HT-29 (cell line): ENCODE measurements at regions not wholly inside any gene's neighbourhood (a gene's known extent, or its start where the extent isn't known, plus 50 kb on each side); places are given as distances from the start of the nearest gene placed in this dataset.

Source experiments
- DNase-seq: peaks from one replicate; pipeline ENCODE4 v3.0.0-alpha.2; 2015; ENCODE audit warnings: low spot score

DNA sequence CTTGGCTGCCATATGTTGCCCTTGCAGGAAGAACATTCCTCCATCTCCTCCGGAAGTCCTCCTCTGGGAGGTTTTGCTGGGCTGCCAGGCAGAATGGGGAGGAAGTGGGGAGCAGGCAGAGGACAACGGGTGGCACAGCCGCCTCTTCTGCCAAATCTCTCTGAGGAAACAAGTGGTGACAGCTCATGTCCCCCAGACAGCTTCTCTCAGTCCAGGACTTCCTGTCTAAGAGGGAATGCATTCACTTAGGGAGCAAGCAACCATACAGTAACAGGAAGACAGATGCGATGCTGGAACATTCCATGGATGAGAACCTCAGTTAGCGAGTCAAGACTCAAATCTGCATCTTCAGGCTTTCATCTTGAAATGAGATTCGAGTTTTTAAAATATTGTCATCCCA lies 701.0 kb downstream of the SEMA5A start:
- DNase-seq = no peak

DNA sequence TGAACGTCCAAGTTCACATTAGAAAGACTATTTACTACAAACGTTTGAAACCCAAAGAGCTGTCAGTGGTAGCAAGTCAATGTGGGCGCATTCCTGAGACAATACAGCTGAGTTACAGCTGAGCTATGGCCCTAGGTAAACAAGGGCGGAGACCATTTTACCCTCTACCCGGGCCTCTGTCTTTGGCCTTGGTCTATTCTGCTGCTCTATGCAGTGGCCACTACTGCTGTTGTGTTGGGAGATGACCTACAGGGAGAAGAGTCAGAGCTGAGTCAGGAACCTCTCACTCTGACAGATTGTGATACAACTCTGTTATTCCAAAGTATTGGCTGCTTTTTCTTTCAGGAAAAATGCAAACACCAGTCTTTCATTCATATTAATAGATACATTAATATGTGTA lies 700.6 kb downstream of the SEMA5A start:
- DNase-seq = no peak

DNA sequence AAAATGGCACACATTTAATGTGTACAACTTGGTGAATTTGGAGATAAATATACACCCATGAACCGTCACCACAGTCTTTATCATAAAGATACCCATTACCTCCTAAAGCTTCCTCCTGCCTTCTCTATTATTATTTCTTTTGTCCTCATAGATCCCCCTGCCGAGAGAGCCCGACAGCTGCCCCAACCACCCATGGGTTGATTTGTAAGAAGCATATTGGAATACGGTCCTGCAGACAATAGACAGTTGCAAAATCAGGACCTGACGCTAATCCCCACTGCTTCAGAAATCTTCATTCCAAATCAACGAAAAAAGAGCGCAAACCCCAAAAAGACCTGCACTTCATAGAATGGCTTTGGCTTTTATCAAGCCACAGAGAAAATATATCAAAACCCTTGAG lies 697.5 kb downstream of the SEMA5A start:
- no peak for DNase-seq

DNA sequence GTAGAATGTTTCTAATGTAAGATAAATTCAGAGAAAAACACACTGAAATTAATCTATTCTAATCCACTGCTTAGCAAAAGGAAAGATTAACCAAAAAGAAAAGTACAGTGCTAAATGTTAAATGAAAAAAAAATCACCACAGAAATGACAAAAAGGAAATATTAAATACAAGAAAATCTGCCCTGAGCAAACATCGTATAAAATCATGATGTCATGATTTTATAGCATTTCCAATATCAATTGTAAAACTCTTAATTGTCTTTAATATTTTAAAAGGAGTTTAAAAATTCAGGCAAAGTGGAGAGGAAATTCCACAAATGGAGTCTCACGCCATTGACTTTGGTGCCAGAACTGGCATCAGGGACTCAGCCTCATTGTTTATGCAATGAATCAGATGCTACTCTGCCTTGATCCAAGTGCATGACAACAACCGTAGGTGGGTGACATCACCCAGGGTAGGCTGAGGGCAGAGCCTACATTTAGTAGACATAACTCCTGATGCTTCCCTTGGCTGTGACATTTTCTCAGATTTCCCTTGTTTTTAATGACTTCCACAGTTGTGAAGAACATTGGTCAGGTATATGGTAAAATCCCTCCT lies 696.8 kb downstream of the SEMA5A start:
- no peak for DNase-seq

DNA sequence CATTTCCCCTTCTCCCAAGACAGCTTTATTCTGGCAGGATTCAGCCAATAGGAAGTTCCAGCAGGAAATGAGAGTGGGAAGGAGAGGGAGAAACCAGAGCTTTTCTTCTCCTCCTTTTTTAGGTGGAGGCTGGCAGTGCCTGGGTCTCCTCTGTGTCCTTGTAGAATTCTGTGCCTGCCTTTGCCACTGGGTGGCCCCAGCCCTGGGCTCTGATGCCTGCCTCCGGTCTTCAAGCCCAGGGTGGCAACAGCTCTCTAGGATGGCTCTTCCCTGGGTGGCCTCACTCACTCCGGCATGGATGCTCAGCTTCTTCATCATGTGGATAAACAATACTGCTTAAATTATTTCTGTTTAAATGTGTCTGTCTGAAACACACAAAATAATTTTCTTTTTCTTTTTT lies 694.8 kb downstream of the SEMA5A start:
- DNase-seq = no peak

DNA sequence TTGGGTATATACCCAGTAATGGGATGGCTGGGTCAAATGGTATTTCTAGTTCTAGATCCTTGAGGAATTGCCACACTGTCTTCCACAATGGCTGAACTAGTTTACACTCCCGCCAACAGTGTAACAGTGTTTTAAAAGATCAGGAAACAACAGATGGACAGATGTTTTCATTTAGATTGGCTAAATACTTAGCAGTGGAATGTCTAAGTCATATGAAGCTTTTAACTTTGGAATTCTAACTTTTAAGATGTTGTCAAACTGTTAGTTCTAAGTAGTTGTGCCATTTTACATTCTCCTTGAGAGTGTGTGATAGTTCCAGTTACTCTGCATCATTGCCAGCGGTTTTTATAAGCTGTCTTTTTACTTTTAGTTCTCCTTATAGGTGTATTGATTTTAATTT lies 688.8 kb downstream of the SEMA5A start:
- DNase-seq = no peak

DNA sequence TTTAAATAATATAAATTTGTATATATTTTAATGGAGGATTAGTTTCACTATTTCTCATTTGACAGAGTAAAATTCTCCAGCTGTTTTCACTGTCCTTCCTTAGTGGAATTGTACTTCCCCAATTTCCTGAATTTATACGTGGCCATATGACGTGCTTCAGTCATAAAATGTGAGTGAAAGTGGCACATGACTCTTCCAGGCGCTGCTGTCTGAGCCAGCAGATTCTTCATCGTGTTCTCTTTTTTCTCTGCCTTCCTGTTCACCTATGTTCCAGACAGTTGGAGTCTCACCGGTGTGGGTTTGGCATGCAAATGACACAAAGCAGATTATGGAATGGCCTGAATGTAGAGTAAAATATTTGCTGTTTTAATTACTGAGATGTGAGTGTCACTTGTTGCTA lies 684.1 kb downstream of the SEMA5A start:
- no peak for DNase-seq

DNA sequence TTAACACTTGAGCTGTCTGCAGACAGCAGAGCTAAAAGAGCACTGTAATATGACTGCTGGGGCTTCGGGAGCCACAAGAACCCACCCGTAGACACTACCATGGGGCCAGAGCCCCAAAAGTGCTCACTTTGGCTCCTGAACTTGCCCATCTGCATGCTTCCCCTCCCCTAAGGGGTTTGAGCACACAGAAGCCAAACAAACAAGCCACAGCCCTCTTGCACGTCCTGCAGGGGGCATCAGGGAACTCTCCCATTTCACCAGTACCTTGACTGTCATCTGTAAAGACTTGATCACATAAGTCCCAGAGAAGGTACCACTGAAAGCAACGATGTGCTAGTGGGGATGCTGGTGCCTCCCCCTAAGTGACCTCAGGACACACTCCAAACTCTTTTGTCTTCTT lies 681.8 kb downstream of the SEMA5A start:
- peak; percentile 51 for DNase-seq

DNA sequence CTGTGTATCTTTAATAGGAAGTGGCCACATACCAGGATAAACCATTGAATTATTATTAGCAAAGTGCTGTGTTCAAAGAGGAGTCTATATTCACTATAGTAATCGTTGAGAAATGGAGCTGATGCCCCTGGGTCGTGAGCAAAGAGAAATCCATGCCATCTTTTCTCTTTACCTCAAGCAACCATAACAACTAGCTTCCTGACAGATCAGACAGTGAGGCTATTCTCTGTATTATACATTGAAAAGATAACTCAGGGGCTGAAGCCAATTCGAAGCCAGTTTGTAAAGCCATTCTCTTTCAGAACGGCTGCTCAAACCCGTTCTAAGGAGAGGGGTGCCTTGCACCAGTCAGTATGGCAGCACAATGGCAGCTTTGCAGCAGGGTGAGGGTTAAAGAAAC lies 680.6 kb downstream of the SEMA5A start:
- DNase-seq = no peak

DNA sequence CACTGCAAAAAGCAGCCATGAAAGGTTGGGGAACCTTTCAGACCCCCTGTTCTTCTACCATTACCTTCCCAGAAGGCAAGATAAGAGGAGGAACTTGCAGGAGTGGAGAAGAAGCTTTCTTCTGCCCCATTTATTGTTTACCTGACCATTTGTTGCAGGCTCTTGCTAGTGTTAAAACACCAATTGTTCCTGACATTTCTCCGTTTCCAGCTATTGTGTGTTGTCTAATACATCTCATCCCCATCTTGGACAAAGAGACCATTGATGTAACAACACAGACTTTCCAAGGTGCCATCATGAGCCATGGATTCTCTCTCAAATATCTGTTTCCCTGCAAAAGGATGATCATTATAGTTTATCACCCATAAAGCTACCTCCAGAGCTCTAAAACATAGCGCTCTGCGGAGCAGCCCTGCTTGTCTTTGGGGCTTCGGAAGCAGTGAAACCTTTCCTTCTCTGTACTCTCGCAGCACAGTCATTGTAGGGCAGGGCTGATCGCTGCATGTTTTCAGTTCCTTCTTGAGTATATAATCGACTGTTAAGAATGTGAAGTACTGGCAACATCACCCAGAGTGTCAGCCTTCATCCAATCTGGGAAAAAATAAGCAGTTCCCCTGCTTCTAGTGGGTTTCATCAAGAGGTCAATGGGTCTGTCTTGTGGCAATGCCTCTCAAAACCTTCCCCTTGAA lies 680.0 kb downstream of the SEMA5A start:
- DNase-seq = no peak

DNA sequence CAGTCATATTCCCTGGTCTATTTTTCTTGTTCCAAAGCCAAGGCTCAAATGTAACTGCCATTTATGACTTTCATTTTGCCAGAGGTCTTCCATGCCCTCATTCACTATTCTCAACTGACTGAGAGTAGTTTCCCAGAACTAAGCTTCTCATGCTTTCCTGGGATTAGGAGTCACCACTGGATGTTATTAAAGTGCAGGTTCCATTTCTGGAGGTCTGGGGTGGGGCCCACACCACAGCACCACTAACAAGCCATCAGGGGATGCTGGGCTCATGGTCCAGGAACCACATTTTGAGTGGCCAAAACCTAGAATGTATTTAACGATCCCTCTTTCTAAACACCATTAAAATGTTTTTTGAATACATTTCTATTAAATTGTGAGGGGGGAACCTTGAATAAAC lies 677.6 kb downstream of the SEMA5A start:
- no peak for DNase-seq

DNA sequence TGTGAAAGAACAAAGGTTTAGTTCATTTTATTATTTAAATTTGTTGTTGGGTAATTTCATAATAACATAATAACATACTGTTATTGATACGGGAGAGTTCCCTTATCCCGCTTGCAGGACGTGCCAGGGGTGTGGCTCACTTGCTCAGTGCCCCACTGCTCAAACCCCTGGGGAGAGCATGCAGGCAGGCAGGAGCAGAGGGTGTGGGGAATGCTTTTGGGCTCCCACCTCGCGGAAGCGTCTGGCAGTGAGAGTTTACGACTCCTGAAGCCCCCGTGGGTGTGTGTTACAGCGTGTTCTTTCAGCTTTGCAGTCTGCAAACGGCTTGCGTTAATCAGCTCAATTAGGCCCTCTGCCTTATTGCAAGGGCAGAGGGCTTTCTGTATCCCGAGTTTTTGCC lies 675.9 kb downstream of the SEMA5A start:
- no peak for DNase-seq

DNA sequence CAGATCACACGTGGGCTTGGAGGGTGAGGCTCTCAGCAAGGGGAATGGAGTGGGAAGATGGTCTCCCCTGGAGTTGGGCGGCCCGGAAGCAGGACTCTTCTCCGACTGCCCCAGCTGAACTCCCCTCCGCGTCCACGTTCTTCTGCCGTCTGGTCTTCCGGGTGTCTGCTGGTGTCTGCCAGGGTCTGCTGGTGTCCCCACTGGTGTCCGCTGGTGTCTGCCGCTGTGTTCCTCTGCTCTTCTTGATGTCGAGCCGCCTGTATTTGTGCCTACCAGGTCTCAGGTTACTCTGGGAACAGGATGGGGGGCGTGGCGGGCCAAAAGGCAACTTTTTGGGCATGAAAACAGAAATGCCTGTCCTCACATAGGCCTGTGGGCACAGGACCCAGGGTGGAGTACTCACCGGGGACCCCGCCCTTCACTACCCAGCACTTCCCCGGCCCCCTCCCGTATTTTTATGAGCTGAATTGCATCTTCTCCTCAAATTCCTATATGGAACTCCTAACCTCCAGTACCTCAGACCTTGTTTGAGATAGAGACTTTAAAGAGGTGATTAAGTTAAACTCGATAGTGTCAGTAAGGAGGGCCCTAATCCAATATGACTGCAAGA lies 675.4 kb downstream of the SEMA5A start:
- DNase-seq = no peak

DNA sequence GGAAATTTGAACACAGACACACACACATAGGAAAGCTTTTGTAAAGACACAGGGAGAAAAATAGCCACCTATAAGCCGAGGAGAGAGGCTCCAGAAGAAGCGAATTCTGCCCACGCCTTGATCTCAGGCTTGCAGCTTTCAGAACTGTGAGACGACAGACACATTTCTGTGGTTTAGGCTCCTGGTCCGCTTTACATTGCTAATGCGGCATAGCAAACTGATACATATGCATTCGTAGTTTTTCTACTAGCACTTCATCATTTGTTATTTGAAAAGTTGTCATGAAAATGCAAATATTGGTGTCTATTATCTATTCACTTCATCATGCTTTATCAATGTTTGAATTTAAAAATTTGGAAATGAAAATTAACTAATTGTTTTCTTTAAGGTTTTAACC lies 674.9 kb downstream of the SEMA5A start:
- DNase-seq = no peak

DNA sequence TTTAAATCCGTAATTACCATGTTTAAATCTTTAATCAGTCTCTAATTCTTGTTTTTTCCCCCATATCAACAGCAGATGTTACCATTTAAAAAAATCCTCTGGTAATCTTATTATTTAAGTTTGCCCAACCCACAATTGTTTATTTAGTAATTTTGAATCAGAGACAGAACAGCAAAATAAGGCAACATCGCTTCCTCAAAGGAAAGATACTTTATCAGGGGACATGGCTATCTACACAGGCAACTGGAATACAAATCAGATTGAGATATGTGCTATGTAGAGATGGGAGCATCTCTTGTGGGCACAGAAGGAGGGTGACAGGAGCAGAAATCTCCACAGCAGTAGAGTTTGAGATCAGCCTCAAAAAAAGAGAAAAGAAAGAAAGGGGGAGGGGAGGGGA lies 674.4 kb downstream of the SEMA5A start:
- no peak for DNase-seq

DNA sequence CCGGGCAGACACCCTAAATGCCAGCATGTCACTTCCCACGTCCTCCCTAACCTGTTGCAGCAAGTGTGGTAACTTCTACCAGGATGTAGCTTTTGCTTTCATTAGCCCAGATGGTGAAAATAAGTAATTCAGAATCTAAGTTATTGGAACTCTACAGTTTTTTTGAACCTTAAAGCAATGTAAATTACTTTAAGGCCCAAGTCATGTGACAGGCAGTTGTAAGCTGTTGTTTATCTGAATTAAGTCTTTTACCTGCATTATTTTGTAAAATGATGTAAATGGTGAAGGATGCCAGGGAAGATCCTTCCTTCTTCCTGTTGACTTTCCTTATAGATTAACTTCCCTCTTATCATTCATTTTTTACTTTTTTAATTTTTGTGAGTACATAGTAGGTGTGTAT lies 670.2 kb downstream of the SEMA5A start:
- no peak for DNase-seq

DNA sequence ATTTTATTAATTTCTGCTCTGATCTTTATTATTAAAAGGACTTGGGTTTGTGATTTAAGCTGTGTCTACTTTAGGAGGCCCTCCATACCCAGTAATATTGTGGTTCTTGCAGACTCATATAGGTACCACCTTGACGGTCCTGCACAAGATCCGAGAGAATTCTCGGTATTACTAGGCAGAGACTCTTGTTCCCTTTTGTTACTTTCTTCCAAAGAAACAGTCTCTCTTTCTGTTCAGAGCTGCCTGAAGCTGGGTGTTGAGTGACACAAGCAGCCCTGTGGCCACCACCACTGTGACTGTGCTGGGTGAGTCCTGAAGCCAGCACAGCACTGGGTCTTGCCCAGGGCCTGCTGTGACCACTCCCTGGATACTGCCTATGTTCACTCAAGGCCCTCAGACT lies 666.6 kb downstream of the SEMA5A start:
- DNase-seq = no peak

DNA sequence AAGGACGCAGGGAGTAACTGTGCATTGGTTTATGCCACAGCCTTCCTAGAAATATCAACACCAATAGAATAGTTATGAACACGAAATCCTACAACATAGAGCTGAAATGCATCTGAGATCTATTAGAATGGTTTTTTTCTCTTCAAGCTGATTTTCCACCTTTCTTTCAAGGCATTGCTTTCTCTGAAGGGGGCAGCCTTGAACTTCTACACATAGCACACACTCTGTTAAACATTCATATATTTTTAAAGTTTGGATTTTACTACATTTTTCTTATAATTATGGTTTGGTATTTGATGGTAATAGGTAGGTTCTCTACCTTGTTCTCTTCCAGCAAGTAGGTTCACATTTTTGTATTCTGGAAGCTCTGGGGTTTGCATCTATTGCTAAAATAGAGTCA lies 661.8 kb downstream of the SEMA5A start:
- DNase-seq = no peak

DNA sequence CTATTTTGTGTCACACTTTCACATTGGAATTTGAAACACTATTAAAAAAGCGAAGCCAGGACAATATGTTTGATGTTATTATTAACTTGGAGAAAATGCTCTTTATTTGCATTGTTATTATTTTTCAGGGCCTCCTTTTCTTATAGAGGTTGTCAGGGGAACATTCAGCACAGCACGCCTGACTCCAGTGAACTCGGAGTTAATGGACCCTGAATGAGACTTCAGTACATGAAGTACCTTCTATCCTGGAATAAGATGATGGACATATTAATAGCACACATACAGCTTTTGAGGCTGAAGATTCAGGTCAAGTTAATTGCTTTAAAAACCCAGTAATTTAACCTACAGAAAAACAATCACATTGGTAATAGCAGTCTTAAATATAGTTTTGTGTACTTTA lies 652.9 kb downstream of the SEMA5A start:
- DNase-seq = no peak

DNA sequence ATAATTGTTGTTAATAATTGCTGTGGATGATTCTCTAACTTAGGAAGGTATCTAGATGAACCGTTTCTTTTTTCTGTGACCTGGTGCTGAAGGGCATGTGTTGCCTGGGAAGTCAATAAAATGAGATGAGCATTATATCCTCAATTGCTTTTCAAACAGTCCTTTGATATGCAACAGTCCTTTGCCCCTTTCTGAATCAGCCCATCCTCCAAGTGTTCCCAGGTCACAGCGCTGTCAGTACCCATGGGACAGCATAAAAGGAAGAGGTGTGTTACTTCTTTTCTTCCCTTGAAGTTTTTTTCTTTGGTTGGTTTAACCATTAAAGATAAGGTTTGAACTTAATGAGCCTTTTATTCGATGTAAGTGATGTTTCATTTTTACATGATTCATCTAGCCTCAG lies 651.8 kb downstream of the SEMA5A start:
- no peak for DNase-seq

DNA sequence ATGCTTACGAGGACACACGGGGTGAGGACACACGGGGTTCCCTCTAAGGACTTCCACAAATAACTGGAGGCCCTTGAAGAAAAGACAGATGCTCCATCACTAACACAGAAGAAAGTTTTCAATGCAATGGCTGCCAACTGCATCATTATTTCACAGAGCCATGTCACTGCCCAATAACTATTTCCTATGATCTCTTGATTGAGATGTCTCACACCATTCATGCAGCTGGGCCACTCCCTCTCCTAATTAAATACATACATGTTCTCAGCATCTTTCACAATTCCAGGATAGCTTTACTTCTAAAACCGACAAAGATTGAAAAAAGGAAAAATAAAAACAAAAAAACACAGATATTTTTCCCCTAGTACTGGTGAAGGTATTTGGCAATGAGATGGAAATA lies 650.8 kb downstream of the SEMA5A start:
- DNase-seq = no peak

DNA sequence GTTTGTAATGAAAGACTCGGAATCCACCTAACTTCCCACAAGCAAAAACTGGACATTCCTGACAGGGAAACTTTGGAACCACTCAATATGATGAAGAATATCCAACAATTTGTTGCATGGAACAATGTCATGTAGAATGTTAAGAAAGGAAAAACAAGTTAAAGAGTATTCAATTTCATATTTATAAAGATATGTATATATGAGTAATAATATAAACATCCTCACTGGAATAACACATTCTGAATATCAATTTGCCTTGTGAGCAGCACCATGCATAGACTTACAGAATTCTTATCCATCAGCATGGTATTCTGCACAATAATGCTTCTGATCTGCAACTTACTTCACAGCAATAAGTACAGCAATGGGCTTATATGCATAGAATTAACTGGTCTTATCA lies 650.3 kb downstream of the SEMA5A start:
- DNase-seq = no peak

DNA sequence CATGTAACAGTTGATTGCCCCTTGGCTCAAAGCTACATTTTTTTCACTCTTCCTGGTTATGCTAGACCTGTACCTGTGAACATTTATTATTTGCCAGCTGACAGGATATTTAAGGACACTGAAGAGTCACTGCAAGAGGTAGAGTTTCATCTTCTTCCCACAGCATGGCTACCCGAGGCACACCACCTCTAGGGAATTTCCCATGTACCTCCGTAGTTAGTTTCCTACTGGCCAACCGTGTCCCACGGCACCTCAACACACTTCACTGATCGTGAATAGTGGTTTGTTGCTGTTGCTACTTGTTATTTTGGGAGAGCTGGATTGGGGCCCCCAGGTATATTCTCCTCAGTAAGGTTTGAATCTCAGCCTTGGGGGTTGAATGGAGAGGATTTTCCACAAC lies 648.6 kb downstream of the SEMA5A start:
- DNase-seq = no peak

DNA sequence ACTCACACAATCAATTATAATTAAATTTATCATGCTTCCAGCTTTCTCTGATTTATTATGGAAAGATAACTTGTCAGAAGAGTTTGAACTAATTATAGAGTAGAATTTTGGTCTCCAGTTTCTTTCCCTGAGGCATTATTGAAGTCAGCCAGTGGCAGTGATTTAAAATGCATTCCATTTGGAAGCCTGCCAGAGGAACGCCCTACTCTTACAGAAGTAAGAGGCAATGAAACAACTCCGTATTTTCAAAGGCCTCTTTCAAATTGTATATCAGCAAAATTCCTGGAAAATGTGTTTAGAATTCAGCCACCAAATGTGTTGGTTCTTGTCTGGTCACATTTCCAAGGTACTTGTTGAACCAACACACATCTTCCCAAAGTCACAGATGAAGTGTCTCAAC lies 640.9 kb downstream of the SEMA5A start:
- DNase-seq = no peak
